ENCODE measurements at regions not wholly inside any gene's neighbourhood (a gene's known extent, or its start where the extent isn't known, plus 50 kb on each side); places are given as distances from the start of the nearest gene placed in this dataset.

DNA sequence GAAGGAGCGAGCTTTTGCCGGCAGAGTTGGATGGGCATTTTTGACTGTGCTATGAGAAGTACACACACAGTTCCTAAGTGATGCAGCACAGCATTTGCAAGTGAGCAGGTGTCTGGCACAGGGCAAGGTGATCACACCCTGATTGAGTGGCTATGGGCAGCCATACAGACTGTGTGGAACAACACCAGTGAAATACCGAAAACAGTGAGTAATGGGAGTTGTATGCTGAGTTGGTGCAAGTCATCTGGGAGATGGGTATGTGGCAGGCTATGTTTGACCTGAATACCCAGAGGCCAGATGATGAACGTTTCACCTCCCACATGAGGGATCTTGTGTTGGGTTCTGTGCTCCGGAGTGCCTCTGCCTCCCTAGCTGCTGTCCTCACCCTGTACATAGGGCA lies 53.5 kb upstream of the TIPARP start:
- intact Hi-C loops (cut with DNase I) = no loop called here
- no peak for DNase-seq (ENCODE audit: low spot score)

DNA sequence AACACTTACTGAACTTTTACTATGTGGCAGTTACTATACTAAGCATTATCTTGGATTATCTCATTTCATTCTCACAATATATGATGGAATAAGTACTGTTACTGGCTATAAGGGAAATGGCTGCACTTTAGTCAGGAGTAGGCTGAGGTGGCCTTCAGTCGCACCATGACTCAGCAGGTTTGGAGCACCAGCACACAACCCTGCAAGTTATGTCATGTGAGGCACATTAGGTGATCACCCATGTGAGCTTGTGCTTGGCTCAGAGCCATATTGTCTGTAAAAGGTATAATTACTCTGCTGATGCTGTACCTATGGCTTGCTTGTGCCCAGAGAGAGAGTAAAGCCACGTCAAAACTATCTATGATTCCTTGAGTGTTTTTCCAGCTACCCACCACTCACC lies 54.1 kb upstream of the TIPARP start:
- intact Hi-C loops (cut with DNase I) = no loop called here
- no peak for DNase-seq (ENCODE audit: low spot score)

DNA sequence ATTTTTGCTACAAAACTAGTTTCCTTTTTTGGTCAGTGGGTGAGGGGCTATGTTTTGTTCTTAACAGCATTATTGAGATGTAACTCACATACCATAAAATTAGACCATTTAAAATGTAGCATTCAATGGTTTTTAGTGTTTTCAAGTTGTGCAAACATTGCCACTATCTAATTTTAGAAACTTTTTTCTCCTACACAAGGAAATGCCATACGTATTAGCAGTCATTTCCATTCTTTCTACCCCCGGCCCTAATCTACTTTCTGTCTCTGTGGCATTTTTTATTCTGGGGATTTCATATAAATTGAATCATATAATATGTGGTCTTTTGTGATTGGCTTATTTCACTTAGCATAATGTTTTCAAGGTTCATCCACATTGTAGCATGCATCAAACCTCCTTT lies 55.0 kb upstream of the TIPARP start:
- DNase-seq (ENCODE audit: low spot score) = no peak
- intact Hi-C loops (cut with DNase I) = no loop called here

DNA sequence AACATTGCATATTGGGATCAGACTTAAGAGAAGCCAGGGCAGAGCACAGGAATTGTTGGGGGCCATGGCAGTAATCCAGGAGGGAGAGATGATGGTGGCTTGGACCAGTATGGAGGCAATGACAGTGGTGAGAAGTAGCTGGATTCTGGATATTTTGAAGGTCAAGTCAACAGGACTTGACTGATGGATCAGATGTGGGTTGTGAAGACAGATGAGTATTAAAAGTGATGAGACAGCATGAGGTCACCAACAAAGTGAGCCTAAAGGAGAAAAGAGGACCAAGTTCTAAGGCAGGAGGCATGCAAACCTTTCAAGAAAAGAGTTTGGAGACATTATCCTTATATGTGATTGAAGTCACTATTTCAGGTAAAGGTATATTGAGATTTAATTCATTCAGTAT lies 56.6 kb upstream of the TIPARP start:
- intact Hi-C loops (cut with DNase I) = no loop called here
- DNase-seq (ENCODE audit: low spot score) = no peak

DNA sequence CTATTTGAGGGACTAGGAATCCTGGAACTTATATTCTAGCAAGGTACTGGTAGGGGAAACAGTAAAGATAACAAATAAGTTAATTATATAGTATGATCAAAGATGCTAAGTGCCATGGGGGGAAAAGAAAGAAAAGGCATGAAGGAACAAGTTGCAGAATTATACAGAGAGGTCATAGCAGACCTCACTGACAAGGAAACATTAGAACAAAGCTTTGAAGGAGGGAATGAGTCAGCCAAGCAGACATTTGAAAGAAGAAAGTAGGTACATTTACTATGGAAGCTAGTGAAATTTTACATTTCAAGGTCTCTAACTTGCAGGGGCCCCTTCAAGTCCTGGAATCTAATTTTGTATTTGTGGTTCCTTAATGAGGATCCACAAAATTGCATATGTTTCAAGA lies 57.2 kb upstream of the TIPARP start:
- intact Hi-C loops (cut with DNase I) = no loop called here
- DNase-seq (ENCODE audit: low spot score) = no peak

DNA sequence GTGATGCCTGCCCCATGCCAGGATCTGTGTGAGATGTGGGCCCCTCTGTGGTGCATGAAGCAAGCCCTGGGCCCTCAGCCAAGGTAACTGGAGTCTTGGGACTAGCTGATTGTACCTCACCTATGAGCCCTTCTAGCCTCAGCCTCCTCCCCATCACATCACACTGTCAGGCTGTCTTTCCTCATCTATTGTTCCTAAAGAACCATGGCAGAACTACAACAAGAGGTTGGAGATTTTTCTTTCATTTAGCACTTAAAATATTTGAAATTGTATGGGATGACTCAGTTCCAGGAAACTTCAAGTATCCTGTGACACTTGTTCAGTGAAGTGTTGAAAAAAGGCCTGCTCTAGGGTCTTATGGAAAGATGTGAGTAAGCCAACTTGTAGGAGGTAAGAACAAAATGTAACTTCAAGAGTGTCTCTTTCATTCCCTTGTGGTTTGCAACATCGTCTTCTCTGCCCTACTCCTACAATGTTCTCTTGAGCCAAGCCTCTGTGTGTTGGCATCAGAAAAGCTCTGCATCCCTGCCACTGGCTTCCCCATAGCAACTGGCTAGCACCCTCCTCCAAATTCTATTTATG lies 58.7 kb upstream of the TIPARP start:
- DNase-seq (ENCODE audit: low spot score) = no peak
- intact Hi-C loops (cut with DNase I) = no loop called here

DNA sequence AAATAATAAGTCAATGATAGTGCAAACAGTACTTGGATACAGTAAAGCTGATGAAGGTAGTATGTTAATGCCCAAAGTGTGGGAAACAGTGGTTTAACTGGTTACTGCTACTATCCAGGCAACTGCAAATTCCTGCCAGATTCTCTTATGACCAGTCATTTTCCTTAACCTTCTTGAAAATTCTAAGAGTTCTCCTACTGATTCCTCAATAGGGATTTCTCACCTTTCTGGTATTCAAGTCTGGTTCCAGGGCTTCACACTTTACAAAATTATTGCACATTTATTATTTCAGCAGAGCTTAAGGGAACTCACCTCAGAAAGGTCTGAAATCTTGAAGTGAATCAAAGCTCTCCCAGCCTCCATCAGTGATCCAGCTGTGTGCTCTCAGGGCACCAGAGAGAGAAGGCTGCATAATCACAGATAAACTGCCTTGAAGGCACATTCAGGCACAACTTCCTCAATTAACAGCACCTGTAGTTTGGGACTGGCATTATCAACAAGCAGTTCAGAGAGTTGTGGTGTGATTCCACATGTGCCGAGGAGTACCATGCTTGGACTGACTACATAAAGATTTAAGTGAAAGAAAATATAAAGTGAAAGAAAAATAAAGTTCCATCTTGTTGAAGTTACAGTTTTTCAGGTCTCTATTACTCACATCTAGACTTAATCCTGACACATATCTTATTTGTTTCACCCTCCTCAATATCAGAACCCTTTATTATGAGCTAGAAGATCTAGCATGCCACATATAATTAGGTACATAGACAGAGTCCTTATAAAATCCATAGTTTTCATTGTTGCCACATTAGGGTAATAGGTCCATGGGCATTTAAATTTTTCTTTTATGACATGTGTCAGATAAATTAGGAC lies 59.5 kb upstream of the TIPARP start:
- DNase-seq (ENCODE audit: low spot score) = no peak
- intact Hi-C loops (cut with DNase I) = no loop called here

DNA sequence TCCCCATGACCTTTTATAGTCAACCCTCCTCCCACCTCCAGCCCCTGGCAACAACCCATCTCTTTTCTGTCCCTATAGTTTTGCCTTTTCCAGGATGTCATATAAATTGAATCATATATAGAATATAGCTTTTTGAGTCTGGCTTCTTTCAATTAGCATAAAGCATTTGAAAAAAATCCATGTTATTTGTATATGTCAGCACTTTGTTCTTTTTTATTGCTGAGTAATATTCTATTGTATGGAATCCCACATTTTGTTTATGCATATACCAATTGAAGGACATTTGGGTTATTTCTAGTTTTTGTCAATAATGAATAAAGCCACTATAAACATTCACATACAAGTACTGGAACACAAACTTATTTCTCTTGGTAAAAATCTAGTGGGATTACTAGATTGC lies 58.0 kb upstream of the SSR3 start:
- DNase-seq (ENCODE audit: low spot score) = no peak
- intact Hi-C loops (cut with DNase I) = no loop called here

DNA sequence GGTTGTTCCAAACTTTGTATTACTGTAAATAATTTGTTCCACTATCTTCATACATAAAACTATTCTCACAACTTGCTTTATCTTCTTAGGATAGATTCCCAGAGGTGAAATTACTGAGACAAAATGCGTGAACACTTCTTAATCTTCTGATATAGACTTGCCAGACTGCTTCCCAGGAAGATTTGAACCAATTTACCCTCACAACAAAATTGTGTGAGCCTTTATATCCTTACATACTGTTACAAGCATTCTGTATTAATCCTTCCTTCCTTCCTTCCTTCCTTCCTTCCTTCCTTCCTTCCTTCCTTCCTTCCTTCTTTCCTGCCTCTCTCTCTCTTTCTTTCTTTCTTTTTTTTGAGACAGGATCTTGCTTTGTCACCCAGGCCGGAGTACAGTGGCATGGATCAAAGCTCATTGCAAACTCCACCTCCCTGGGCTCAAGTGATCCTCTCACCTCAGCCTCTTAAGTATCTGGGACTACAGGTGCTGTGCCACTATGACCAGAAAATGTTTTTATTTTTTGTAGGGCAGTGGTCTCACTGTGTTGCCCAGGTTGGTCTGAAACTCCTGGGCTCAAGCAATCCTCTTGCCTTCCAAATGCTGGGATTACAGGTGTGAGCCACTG lies 57.1 kb upstream of the SSR3 start:
- no peak for DNase-seq (ENCODE audit: low spot score)
- intact Hi-C loops (cut with DNase I) = loop anchor here in 1 of 2 donors (1.0 kb wide), 1 partner anchor 15 kb away; no protein-coding TSS in a partner anchor

DNA sequence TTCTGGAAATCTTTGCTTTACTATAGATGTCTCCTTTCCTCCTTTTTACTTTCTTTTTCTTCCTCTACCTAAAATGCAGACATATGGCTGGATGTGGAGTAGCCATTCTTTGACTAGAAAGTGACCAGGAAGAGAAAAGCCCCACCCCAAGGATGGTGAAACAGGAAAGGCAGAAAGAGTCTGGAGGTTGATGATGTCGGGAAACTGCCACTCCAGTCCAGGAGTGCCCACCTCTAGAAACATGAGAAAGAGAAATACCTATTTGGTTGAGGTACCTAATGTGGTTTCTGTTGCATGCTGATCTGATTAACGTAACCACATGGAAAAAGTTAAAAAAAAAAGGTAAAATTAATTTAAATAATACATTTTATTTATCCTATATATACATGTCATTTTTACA lies 55.2 kb upstream of the SSR3 start:
- intact Hi-C loops (cut with DNase I) = no loop called here
- DNase-seq (ENCODE audit: low spot score) = no peak

DNA sequence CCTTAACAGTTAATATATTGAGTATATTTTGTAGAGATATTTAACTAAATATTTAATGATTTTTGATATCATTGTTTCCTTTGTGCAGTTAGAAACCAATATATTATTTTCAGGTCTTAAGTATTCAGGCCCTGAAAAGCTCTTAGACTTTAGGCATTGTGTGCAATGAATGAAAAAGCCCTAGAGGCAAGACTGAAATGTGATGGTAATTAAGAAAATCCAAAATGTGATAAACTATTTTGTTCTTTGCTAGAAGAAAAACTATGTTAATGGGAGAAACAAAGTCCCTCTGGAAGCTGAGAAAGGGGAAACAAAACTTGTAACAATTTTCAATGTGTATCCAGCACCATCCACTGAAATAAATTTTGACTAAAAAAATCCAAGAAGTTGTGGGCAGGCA lies 54.6 kb upstream of the SSR3 start:
- no peak for DNase-seq (ENCODE audit: low spot score)
- intact Hi-C loops (cut with DNase I) = no loop called here

DNA sequence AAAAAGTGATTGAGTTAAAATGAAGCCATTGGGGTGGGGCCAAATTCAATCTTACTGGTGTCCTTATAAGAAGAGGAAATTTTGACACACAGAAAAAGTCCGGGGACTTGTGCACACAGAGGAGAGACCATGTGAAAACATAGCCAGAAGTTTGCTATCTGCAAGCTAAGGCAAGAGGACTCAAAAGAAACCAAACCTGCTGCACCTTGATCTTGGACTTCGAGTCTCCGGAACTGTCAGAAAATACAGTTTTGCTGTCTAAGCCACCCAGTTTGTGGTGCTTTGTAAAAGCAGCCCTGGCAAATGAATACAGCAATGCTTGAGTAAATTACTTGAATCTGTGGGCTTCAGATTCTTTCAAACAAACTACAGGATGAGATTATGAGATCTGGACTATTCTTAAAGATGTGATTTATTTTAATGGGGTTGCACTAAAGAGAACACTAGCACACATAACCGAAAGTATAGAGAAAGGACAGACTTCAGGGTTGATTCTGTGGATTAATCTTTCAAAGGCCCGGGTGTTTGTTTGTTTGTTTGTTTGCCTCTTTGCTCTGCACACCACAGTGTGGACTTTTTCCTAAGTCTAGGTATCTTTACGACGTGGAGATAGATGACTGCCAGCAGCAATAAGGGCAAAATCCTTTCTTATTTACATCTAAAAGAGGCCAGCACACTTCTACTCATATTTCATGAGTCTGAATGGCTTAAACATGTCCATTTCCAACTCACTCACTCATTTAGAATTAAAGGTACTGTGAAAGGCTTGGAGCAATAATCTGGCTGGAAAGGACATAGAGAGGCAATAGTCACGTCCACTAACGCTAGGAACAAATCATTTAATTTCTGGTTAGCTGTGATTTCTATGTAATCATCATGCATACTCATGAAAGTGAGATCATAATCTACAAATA lies 53.9 kb upstream of the SSR3 start:
- DNase-seq (ENCODE audit: low spot score) = no peak
- intact Hi-C loops (cut with DNase I) = no loop called here

DNA sequence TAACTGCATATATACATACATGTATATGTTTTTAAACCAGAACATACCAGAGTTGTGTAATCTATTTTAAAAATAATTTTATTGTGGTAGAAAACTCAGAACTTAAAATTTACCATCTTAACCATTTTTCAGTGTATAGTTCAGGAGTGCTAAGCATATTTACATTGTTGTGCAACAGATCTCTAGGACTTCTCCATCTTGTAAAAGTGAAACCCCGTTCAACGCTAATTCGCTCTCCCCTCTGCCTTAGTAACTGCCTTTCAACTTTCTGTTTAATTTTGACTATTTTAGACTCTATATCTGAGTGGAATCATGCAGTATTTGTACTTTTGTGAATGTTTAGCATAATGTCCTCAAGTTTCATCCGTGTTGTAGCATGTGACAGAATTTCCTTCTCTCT lies 51.8 kb upstream of the SSR3 start:
- intact Hi-C loops (cut with DNase I) = no loop called here
- DNase-seq (ENCODE audit: low spot score) = no peak

DNA sequence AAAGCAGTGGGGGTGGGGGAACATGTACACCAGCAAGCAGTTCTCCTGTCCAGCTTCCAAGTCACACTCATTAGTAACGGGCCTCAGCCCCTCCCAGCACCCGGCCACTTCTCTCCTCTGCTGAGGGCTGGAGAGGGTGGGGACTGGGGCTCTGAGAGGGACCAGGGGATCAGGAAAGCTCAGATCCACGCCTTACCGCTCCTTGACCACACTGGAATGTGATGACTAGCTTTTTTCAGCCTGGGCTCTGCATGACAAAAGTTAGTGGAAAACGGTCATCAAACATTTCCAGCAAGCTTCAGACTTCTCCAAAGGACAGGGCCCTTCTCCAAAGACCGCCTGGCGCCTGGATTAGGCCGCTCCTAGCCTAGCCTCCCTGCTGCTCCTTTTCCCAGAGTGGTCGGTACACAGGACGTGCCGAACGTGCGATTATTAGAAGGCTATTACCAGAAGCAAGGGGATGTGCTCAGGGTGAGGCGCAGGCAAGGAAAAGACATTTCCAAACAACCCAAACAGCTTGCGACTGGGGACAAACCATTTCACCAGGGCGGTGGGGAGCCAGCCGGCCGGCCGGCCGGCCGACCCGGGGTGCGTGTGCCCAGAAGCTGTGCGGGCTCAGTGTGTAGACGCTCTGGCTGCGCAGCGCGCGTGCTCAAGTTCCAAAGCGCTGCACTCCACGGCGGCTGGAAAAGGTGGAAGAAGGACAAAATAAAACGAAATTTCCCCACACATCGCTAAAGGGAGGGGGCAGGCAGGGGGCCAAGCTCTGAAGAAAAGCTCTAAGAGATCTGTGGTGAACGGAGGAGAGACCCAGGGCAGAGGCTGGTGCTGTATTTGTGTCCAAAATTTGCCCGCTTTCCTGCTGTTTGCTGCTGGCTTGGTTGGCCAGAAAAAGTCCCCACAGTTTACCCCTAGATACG lies 51.0 kb upstream of the SSR3 start:
- intact Hi-C loops (cut with DNase I) = no loop called here
- DNase-seq (ENCODE audit: low spot score) = peak; percentile 86

DNA sequence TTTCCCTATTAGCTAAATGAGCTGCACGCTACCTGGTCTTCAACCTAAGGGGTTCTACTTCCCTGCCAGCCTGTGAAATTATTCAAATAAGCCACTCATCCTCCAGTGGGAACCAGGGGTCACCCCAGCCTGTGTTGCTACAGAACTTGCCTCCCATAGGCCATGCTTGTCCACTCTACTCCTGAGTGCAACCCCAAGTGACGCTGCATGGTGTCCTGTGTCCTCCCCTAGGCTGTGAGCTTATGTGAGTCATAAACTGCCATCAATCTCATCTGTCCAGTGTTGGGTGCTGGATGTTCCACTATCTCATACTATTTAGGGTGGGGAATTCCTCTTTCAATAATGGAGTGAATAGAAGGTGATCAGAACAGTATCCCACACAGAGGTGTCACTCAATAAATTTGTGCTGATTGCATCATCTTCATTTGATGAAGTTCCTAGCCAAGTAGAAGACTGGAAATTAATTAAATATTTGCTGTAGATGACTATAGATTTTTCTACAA lies 49.8 kb upstream of the SSR3 start:
- intact Hi-C loops (cut with DNase I) = no loop called here
- no peak for DNase-seq (ENCODE audit: low spot score)
